ENCODE measurements at regions not wholly inside any gene's neighbourhood (a gene's known extent, or its start where the extent isn't known, plus 50 kb on each side); places are given as distances from the start of the nearest gene placed in this dataset.
"Not testable (repeated sequence)": the region's sequence is repeated elsewhere in the genome, so short reads cannot be mapped to it uniquely, and the experiment has no call there.

DNA sequence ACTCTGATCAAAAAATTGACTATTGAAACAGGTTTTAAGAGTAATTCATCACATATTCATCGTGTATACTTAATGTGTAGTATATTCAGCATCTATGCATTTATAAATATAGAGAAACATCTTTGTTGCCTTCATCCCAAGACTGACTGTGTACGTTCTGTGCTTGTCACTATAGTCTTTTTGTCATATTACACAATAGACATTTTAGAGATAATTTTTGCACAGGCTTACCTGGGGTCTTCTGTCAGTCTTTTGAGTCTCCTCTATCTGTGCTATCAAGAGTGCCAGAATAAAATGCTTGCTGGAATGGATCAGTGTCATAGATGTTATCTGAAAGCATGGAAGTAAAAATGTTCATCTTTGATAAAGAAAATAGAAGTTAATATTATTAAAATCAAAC, 1047.7 kb upstream of the NRXN1 start:
- DNase-seq, result no peak

DNA sequence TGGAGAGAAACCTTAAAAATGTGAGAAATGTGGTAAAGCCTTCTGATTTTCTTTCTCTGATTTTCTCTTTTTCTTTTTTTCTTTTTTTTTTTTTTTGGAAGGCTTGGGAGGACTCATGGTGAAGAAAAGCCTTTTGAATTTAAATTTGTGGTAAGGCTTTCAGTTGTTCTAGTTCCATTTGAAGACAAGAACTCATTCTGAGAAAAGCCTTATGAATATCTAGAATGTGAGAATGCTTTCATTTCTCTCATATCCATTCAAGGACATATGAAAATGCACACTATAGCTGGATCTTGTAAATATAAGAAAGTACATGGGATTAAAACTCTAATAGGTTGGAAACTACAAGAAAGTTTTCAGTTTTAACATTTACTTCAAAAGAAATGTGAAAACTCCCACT, 1045.2 kb upstream of the NRXN1 start:
- DNase-seq, result no peak

DNA sequence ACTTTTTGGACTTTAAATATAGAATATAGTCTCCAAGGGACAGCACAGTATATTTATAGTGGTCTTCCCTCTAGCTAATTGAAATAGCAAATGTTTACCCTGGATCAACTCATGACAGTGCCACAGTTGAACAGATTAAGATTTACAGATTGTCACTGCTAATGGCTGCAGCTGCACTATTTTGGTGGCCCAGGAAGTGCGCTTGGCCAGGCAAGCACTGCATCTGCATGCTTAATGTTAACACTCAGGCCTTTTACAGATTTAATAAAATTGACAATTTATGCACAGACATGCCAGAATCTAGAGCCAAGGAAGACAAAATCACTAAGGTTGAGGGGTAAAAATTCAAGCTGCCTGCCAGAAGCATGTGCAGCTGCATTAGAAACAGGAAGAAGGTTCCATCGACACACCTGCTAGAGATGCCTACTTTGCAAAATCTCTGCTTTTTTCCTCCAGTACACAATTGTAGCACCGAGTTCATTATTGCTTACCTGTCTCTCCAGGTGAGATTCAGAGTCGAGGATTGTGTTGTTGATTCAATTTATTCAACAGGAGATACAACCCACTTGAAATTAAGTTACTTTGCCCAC, 1042.3 kb upstream of the NRXN1 start:
- no peak for DNase-seq

DNA sequence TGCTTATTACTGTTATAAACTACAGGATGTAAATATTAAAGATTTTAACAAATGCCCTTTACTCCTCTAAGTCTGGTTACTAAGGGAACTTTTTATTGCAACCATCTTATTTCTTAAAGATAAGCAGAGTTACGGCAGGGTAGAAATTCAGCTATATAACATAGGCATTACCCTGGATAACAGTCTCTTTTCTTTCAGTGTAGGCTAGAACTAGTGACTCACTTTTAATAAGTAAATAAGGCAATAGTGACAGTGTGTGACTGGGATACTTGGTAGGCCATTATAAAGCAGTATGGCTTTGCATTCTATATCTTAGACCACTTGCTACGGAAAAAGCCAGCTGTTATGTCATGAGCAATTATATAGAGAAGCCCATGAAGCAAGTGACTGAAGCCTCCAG, 1041.0 kb upstream of the NRXN1 start:
- DNase-seq, result no peak

DNA sequence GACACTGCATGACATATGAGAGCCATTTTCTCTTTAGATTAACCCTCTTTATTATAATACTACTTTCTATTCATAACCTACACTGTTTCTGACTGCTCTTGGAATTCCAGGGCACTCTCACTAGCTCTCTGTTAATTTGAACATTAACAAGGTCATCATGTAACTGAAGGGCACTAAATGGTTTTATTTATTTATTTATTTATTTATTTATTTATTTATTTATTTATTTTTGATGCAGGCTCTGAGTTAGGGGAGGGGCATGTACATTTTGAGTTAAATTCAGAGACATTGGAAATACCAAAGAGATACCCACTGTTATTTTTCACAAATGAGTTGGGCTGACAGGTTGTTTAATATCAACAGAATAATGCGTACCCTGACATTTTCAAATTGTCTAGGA, 1038.7 kb upstream of the NRXN1 start:
- DNase-seq, result no peak

DNA sequence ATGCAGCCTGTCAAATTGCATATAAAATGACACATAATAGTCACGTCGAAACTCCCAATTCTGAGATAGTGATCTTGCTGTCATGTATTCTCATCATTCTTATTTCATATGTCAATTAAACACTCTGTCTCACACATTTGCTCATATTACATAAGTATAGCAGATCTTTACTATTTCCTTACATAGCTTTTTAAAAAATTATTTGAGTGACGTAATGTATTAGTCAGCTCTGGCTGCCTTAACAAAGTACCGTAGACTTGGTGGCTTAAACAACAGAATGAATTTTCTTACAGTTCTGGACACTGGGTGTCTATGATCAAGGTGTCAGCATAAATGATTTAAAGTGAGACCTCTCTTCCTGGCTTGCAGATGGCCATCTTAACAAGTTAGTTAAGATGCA, 1032.3 kb upstream of the NRXN1 start:
- no peak for DNase-seq

DNA sequence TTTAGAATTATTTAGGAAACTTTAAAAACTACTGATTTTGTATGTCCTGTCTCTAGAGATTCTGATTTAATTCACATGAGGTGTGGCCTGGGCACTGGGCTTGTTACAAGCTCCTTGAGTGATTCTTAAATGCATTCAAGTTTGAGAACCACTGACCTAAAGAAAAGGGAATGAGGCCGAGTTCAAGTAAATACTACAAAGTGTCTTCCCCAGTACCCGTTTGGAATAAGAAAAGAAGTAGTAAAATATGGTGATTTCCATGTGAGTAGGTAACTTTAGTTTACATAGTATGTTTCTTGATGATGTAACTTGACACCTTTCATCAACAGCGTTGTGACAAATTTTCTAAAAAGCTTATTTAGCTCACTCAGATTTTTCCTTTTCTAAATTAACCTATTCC, 1022.9 kb upstream of the NRXN1 start:
- DNase-seq, result no peak

DNA sequence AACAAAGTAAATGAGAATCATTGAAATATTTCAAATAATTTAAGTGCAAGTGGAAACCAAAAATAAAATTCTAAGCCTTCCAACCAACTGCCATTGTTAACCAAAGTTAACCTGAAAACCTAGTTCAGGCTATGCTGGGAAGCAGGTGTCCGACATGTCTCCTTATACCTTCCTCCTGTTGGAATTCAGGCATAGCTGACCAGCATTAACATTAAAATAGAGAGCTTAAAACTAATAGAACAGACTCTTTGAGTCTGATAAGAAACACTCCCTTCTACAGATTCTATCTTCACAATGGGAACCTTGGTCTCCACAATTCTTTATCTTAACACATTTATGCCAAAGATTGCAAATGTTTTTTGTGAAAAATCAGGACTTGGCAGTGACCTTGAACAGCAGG, 1004.9 kb upstream of the NRXN1 start:
- no peak for DNase-seq

DNA sequence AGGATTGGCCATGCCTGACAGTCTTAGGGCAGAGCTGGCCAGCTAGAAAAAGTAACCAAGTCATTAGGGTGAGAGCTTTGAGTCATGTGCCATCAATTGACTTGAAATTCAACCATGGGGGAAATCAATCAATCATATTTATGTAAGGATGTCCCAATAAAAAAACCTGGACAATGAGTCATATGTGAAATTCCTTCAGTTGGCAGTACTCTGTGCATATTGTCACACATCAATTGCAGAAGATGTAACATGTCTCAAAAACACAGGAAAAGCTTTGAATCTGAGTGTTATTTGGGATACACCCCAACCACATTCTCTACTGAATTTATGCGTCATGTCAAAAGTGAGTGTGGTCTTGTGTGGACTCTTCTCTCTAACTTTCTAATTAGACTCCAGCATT, 1004.1 kb upstream of the NRXN1 start:
- no peak for DNase-seq

DNA sequence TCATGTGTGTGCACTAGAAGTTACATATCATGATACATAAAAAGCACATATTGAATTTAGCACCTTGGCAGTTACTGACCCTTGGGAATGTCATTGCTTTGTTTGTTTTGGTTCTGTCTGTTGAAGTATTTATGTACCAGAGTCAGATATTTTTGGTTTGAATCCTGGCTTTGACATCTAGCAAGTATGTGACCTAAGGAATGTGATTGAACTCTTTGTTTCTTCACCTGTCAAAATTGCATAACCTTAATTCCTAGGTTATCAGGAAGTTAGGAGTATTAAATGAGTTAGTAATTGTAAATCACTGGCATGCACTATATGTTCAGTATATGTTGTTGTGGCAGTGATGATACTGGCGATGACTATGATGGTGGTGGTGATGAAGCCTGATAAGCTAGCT, 1003.5 kb upstream of the NRXN1 start:
- DNase-seq, result no peak

DNA sequence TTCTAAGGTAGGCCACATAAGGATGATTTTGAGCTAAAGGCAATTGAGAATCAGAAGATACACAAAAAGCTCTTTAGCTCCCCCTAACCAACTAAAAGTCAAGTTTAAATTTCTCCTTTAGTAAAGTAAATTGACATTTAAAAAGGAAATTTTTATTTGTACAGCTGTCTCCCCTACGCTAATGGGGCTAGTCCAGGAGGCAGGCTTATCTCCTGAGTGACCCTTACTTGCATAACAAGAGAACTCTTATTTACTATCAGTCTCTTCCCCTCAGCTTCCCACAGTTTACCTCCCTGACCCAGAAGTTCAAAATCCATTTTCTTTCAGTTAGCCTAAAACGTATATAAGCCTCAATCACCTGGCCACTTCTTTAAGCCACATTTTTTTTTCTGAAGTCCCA, 1002.8 kb upstream of the NRXN1 start:
- no peak for DNase-seq

DNA sequence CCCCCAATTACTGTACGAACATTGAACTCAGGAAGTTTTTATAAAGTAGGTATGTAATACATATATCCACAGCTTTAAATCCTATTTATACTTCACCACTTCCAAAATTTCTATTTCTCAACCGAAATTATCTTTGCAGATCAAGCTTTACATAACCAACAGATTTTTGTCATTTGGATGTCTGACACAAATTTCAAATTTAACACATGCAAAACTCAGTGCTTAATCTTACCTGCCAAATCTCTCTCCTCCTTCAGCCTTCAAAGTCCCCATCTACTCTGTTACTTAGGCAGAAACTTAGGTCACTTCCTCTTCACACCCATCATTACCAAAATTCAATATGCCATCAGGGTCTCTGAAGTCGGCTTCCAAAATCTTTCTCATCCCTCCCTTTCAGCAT, 990.1 kb upstream of the NRXN1 start:
- DNase-seq, result no peak

DNA sequence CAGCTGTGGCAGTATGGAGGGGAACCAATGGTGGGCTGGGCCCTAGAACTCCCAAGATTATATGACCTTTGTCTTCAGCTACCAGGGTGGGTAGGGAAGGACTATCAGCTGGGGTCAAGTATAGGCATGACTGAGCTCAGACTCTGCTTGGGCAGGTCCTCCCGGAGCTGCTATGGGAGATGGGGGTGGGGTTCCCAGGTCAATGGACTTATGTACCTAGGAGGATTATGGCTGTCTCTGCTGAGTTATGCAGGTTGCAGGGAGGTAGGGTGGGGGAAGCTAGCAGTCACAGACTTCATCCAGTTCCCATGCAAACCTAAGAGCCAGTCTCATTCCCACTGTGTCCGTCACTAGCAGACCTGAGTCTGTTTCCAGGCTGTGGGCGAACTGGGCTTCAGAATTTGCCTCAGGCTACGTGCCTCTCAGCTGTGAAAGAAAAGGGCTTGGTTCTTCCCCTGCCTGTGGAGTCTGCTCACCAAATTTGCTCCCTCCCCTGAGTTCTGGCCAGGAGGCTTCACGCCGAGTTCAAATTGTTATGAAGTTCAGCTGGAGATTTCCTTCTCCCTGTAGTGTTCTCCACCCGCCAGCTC, 985.8 kb upstream of the NRXN1 start:
- no peak for DNase-seq

DNA sequence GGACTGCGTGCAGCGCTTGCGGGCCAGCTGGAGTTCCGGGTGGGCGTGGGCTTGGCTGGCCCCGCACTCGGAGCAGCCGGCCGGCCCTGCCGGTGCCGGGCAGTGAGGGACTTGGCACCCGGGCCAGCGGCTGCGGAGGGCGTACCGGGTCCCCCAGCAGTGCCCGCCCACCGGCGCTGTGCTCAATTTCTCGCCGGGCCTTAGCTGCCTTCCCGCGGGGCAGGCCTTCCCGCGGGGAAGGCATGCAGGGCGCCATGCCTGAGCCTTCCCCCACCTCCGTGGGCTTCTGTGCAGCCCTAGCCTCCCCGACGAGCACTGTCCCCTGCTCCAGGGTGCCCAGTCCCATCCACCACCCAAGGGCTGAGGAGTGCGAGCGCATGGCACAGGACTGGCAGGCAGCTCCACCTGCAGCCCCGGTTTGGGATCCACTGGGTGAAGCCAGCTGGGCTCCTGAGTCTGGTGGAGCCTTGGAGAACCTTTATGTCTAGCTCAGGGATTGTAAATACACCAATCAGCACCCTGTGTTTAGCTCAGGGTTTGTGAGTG, 975.0 kb upstream of the NRXN1 start:
- DNase-seq, result not testable (repeated sequence)

DNA sequence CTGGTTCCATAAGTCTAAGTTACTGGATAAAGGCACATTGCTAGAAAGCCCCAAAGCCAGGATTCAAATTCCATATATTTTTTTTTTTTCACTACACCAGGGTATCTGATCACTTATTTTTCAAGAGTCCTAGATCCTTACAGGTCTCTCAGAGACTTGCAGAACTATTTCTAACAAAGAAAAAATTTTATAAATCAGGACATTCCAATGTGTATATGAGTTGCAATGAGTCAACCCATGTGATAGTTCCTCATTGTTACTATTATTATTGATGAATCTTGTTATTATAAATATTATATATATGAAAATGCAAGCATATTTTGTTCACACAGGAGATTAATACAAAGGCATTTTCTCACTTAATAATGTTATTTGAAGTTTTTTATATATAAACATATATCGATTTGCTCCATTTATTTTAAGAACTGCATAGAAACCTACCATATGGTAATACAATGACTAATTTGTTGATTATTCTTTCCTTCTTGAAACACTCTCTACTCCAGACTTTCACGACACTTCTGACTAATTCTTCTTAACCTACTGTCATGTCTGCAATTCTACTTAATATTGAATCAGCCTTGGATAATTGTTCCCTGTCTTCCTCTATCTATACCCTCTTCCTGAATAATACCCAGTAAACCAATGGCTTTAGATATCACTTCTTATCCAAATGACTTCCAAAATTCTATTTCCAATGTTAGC, 968.4 kb upstream of the NRXN1 start:
- no peak for DNase-seq

DNA sequence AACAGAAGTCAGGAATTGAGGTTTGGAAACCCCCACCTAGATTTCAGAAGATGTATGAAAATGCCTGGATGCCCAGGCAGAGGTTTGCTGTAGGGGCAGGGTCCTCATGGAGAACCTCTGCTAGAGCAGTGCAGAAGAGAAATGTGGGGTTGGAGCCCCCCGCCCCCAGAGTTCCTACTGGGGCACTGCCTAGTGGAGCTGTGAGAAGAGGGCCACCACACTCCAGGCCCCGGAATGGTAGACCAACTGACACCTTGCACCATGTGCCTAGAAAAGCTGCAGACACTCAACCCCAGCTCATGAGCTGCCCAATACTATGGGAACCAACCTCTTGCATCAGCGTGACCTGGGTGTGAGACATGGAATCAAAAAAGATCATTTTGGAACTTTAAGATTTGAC, 967.0 kb upstream of the NRXN1 start:
- no peak for DNase-seq

DNA sequence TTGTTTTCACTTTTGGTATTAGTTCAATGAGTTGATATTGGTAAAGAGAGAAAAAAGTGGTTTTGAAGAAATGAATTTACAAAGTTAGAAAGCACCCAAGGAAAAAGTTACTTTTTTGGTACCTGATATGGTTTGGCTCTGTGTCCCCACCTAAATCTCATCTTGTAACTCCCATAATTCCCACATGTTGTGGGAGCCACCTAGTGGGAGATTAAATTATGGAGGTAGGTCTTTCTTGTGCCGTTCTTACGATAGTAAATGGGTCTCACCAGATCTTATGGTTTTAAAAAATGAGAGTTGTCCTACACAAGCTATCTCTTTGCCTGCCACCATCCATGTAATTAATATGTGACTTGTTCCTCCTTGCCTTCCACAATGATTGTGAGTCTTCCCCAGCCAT, 965.6 kb upstream of the NRXN1 start:
- DNase-seq, result no peak

DNA sequence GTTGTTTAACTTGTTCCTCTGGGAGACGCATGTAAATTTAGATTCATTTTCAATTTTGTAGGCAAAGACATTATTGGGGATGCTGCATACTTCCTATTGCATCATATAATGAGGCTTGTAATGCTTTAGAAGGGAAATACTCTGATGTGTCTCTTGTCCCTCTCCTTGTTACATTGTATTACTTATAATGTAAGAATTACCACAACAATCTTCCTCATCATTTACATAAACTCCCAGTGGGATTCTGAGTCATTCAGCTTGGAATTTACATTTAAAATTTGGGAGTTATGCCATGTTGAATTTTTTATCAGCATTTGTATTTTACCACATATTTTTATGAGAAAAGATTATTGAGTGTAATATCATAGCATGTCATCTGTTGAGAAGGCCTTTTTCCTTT, 963.4 kb upstream of the NRXN1 start:
- DNase-seq, result no peak

DNA sequence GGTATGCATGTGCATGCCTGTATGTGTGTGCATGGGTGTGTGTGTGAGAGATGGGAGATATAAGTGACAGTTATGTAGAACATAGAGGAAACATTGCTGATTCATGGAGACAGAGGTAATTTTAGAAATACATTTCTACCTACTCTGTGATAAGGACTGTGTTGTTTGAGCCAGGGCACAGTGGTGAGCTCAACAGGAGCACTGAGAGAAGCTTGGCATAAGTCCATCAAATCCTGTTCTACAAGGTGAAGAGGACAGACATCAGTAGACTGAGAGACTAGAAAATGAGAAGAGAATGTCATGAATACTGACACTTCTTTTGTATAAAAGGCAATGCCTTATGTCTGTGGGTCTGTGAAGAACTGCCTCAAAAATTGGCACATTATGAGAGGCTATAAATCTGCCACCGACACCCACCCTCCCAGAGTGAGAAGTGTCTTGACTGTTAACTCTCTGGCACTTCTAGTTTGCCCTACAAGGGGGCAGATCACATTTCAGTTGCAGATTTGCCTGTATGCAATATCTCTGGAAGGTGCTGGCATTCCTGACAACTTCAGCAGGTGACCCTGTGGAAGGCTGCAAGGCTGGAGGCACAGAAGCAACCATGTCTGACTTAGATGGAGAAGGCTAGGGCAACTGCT, 962.3 kb upstream of the NRXN1 start:
- no peak for DNase-seq

DNA sequence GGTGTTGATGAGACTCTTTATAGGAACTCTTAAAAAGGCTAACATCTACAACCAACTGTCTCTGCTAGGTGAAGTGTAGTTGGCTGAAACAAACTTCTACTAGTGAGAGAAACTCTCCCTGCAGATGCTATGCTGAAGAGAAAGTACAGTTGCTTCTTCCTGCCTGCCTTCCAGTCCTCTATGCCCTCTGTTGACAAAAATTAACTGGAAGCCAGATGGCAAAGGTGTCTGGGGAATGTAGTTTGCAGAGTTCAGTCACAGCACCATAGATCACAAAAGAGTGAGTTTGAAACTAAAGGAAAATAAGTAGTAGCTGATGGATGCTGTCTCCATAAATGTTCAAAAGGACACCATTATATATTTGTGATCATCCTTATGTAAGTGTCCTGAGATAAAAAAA, 958.8 kb upstream of the NRXN1 start:
- no peak for DNase-seq

DNA sequence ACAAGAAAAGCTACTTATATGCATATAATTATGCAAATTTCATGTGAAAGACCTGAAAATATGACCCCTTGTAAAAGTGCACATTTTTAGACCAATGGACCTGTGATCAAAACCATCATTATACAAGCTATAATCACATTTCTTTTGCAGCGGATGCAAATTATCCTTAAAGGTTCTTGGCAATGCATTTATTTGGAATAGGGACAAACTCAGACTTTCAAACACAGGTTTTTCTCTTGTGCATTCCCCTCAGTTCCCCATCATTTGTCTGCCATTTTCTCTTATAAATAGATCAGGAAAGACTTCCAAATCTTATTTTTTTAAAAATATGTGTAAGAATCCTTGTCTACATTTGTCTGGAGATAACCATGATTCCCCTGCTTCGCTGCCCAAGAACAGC, 954.2 kb upstream of the NRXN1 start:
- no peak for DNase-seq

DNA sequence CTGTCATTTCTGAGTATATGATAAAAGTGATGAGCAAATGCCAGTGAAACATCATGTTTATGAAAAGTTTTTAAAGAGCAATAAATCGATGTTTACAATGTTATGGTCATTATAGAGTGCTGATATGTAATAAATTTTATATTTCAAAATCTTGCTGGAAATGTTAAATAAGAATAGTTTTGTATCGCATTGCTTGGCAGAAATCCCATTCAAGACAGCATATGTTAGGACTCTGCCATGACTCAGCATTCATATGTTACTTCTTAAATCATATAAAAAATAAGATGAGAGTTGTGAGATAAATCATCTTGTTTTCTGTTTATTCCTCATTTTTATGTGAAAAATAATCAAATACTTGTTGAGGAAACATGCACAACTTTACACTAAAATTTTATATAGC, 949.9 kb upstream of the NRXN1 start:
- no peak for DNase-seq

DNA sequence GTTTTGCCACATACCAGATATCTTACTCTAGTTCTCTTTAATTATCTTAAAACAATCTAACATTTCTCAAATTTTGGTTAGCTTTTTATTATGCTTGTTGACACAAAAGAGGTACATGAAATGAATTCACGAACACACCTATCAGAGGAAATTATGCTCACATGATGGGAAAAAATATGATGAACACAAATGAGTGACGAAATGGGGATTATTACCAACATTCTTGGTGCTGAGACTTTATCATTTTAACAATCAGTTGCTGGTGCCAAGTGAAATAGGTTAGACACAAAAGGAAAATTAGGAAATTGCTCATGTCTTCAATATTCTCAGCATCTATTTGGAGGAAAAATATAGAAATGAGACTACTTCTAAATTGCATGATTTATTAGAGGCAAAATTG, 944.7 kb upstream of the NRXN1 start:
- no peak for DNase-seq

DNA sequence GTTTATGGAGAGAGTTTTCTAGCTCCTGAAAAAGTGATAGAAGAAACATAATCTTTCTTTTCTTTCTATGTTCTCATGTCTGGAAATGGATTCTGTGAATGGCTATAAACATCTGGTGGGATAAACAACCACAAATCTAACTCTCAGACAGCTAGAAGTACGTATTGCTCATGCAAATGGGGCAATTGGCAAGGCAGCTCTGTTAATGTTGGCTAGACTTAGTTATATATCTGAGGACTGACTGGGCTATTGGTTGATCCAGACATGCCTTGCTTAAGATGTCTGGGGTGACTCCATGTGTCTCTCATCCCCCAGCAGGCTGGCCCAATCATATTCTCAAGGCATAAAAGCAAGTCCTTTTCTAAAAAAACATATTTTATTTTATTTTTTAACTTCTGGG, 939.2 kb upstream of the NRXN1 start:
- DNase-seq, result no peak
